ENCODE measurements at regions not wholly inside any gene's neighbourhood (a gene's known extent, or its start where the extent isn't known, plus 50 kb on each side); places are given as distances from the start of the nearest gene placed in this dataset.

DNA sequence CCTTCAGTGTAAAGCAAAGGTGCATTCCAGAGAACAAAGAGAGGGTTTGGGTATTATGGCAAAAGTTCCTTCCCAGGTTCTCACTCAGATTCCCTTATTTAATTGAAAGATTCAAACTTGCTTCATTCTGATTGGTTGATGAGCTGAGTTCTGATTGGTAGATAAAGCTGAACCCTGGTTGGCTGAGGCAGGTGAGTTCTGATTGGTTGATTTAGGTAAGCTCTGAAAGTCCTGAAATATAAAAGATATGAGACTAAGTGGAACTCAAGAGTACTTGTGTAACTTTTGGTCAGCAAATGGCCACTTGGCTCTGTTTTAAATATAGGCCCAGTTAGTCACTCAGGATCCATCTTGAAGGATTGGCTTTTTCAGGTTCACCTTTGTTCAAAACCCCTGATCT lies 99.8 kb upstream of the FBXO11 start:
- no peak overlapping the region for H3K4me3 ChIP-seq (ENCODE audit: low read depth in 1 of 3, low read length in 3 of 3)
- H3K36me3 ChIP-seq (ENCODE audit: control insufficient read depth in 3 of 3, insufficient read depth in 2 of 3, low read depth in 1 of 3, low read length in 3 of 3) = no peaks in the 10 kb centered on the region
- FAIRE-seq (no peak), DNase-seq (no peak)
- H3K4me1 ChIP-seq (ENCODE audit: control insufficient read depth in 3 of 3, insufficient read depth in 2 of 3, low read depth in 1 of 3, low read length in 2 of 3) = no peaks in the 10 kb centered on the region
- H3K9me3 ChIP-seq (ENCODE audit: control insufficient read depth in 2 of 2, insufficient read depth in 1 of 2, low read depth in 1 of 2, low read length in 1 of 2) = no peaks in the 10 kb centered on the region
- H3K27ac ChIP-seq (ENCODE audit: low read depth in 1 of 3, low read length in 2 of 3) = no peak overlapping the region
- no peaks in the 10 kb centered on the region for H3K27me3 ChIP-seq (ENCODE audit: control insufficient read depth in 3 of 3, insufficient read depth in 3 of 3, low read length in 3 of 3)

DNA sequence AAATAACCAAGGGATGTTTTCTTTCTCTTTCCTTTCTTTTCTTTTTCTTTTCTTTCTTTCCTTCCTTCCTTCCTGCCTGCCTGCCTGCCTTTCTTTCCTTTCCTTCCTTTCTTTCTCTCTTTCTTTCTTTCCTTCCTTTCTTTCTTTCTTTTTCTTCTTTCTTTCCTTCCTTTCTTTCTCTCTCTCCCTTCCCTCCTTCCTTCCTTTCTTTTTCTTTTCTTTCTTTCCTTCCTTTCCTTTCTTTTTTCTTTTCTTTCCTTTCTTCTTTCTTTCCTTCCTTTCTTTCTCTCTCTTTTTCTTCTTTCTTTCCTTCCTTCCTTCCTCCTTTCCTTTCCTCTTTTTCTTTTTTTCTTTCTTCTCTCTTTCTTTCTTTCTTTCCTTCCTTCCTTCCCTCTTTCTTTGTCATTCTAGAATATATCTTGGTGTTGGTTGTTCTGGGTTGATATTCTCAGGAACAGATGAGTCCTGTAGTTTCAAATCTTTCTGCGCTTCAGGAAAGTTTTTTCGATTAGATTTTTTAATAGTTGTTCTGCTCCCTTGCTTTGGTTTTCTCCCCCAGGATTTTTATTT lies 101.5 kb upstream of the FBXO11 start:
- Histone ChIP-seq H3K27ac (ENCODE audit: low read depth in 1 of 3, low read length in 2 of 3) (no peak overlapping the region), H3K36me3 (ENCODE audit: control insufficient read depth in 3 of 3, insufficient read depth in 2 of 3, low read depth in 1 of 3, low read length in 3 of 3) (no peaks in the 10 kb centered on the region), H3K27me3 (ENCODE audit: control insufficient read depth in 3 of 3, insufficient read depth in 3 of 3, low read length in 3 of 3) (no peaks in the 10 kb centered on the region), H3K4me1 (ENCODE audit: control insufficient read depth in 3 of 3, insufficient read depth in 2 of 3, low read depth in 1 of 3, low read length in 2 of 3) (no peaks in the 10 kb centered on the region), H3K9me3 (ENCODE audit: control insufficient read depth in 2 of 2, insufficient read depth in 1 of 2, low read depth in 1 of 2, low read length in 1 of 2) (no peaks in the 10 kb centered on the region), H3K4me3 (ENCODE audit: low read depth in 1 of 3, low read length in 3 of 3) (no peak overlapping the region)
- FAIRE-seq (no peak), DNase-seq (no peak)
- WGBS, 3 donors = 95 to 99% (median 98%) methylated on average over 2 of the region's 2 CpGs

DNA sequence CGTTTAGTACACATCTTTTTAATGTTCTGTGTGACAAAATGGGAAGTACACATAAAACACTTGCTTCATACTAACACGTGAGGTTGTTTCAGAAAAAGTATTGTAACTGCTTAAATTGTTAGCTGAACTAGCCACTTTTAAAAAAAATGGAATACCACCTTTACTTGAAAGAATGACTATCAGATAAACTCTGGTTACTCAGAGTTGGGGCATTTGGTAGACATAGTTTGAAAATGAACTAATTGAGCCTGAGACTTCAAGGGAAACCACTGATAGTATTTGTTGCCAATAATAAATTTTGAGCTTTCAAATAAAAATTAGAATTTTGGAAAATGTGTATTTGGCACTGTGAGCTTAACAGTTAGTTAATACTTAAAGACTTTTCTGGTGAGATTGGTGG lies 103.0 kb upstream of the FBXO11 start:
- Histone ChIP-seq H3K27ac (ENCODE audit: low read depth in 1 of 3, low read length in 2 of 3) (no peak overlapping the region), H3K27me3 (ENCODE audit: control insufficient read depth in 3 of 3, insufficient read depth in 3 of 3, low read length in 3 of 3) (no peaks in the 10 kb centered on the region), H3K9me3 (ENCODE audit: control insufficient read depth in 2 of 2, insufficient read depth in 1 of 2, low read depth in 1 of 2, low read length in 1 of 2) (no peaks in the 10 kb centered on the region), H3K4me3 (ENCODE audit: low read depth in 1 of 3, low read length in 3 of 3) (no peak overlapping the region), H3K36me3 (ENCODE audit: control insufficient read depth in 3 of 3, insufficient read depth in 2 of 3, low read depth in 1 of 3, low read length in 3 of 3) (no peaks in the 10 kb centered on the region), H3K4me1 (ENCODE audit: control insufficient read depth in 3 of 3, insufficient read depth in 2 of 3, low read depth in 1 of 3, low read length in 2 of 3) (no peaks in the 10 kb centered on the region)
- 88 to 91% (median 89%) methylated on average over 2 of the region's 2 CpGs for WGBS, 3 donors
- FAIRE-seq (no peak), DNase-seq (no peak)

DNA sequence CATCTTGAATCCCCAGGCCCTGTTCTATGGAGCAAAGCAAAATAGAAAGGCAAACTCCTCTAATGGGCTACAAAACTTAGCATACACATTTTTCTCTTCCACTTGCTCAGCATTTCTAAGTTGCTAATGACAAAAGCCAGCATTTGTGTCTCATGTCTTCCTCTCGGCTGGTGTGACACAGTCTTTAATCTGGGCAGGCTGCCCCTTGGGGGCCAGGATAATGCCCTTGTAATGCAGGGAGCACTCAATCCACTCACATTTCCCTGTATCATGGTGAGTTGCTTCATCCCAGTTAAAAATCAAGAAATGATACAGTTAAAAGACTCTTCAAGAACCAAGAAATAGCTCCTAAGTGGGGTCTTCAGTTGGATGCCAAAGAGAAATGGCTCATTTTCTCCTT lies 109.1 kb upstream of the FBXO11 start:
- no peak for DNase-seq
- Histone ChIP-seq H3K27ac (ENCODE audit: low read depth in 1 of 3, low read length in 2 of 3) (no peak overlapping the region), H3K4me3 (ENCODE audit: low read depth in 1 of 3, low read length in 3 of 3) (no peak overlapping the region), H3K36me3 (ENCODE audit: control insufficient read depth in 3 of 3, insufficient read depth in 2 of 3, low read depth in 1 of 3, low read length in 3 of 3) (no peaks in the 10 kb centered on the region), H3K9me3 (ENCODE audit: control insufficient read depth in 2 of 2, insufficient read depth in 1 of 2, low read depth in 1 of 2, low read length in 1 of 2) (peaks cover 0 to 3% of the 10 kb centered on the region in 2 donors), H3K27me3 (ENCODE audit: control insufficient read depth in 3 of 3, insufficient read depth in 3 of 3, low read length in 3 of 3) (peaks cover 0 to 2% (median 0%) of the 10 kb centered on the region in 3 donors), H3K4me1 (ENCODE audit: control insufficient read depth in 3 of 3, insufficient read depth in 2 of 3, low read depth in 1 of 3, low read length in 2 of 3) (no peaks in the 10 kb centered on the region)
- 41 to 59% (median 55%) methylated on average over 1 of the region's 1 CpG for WGBS, 3 donors
- no peak for FAIRE-seq

DNA sequence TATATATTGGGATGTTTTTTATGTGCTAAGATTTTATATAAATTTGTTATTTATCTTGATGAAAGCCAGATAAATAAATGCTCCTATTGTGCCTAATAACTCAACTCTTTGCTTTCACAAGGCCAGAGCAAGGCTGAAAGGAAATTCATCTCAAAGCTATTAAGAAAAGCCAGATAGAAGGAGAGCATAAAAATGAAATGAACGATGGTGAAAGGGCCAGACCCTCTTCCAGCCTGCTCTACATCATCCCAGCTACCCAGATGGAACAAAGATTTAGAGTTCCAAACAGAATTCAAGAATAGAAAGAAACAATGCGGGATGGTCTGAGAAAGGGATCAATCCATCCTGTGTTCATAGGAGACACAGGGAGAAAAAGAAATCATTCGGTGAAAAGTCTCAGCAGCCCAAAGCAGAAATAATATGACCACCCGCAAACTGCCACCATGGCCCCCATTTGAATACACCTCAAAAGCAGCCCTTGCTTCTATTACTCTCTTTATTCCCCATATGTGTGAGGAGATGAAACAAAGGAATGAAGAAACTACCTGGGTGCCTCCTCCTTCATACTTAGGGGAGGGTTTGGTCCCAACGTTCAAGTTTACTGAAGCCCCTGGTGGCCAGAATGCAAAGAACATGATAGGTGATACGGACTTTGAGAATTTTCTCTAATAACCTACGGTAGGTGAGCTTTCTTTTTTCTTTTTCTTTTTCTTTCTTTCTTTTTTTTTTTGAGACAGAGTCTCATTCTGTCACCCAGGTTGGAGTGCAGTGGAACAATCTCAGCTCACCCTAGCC lies 110.1 kb upstream of the FBXO11 start:
- no peak for DNase-seq
- peaks cover 0 to 3% of the 10 kb centered on the region in 2 donors for H3K9me3 ChIP-seq (ENCODE audit: control insufficient read depth in 2 of 2, insufficient read depth in 1 of 2, low read depth in 1 of 2, low read length in 1 of 2)
- H3K4me3 ChIP-seq (ENCODE audit: low read depth in 1 of 3, low read length in 3 of 3) = no peak overlapping the region
- FAIRE-seq = no peak
- no peak overlapping the region for H3K27ac ChIP-seq (ENCODE audit: low read depth in 1 of 3, low read length in 2 of 3)
- H3K27me3 ChIP-seq (ENCODE audit: control insufficient read depth in 3 of 3, insufficient read depth in 3 of 3, low read length in 3 of 3) = peaks cover 0 to 2% (median 0%) of the 10 kb centered on the region in 3 donors
- WGBS, 3 donors = 70 to 75% (median 75%) methylated on average over 7 of the region's 7 CpGs
- no peaks in the 10 kb centered on the region for H3K4me1 ChIP-seq (ENCODE audit: control insufficient read depth in 3 of 3, insufficient read depth in 2 of 3, low read depth in 1 of 3, low read length in 2 of 3)
- H3K36me3 ChIP-seq (ENCODE audit: control insufficient read depth in 3 of 3, insufficient read depth in 2 of 3, low read depth in 1 of 3, low read length in 3 of 3) = no peaks in the 10 kb centered on the region

DNA sequence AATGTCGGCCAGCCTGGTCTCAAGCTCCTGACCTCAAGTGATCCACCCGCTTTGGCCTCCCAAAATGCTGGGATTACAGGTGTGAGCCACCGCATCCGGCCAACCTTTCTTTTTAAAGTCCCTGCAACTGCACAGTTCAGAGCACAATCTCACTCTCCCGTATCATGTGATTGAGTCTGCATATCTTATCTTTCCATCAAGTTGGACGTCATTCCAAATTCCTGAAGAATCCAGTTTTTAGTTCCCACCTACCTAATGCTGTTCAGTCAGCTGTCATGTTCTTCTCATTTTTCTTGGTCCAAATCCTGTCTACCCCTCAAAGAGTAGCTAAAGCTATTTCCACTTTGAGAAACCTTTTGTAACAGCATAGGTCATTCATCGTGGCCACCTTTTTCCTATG lies 110.8 kb upstream of the FBXO11 start:
- 82 to 89% (median 83%) methylated on average over 7 of the region's 7 CpGs for WGBS, 3 donors
- no peak for DNase-seq
- no peaks in the 10 kb centered on the region for H3K4me1 ChIP-seq (ENCODE audit: control insufficient read depth in 3 of 3, insufficient read depth in 2 of 3, low read depth in 1 of 3, low read length in 2 of 3)
- H3K36me3 ChIP-seq (ENCODE audit: control insufficient read depth in 3 of 3, insufficient read depth in 2 of 3, low read depth in 1 of 3, low read length in 3 of 3) = no peaks in the 10 kb centered on the region
- H3K4me3 ChIP-seq (ENCODE audit: low read depth in 1 of 3, low read length in 3 of 3) = no peak overlapping the region
- peaks cover 0 to 2% (median 0%) of the 10 kb centered on the region in 3 donors for H3K27me3 ChIP-seq (ENCODE audit: control insufficient read depth in 3 of 3, insufficient read depth in 3 of 3, low read length in 3 of 3)
- H3K27ac ChIP-seq (ENCODE audit: low read depth in 1 of 3, low read length in 2 of 3) = no peak overlapping the region
- peaks cover 0 to 3% of the 10 kb centered on the region in 2 donors for H3K9me3 ChIP-seq (ENCODE audit: control insufficient read depth in 2 of 2, insufficient read depth in 1 of 2, low read depth in 1 of 2, low read length in 1 of 2)
- FAIRE-seq = no peak

DNA sequence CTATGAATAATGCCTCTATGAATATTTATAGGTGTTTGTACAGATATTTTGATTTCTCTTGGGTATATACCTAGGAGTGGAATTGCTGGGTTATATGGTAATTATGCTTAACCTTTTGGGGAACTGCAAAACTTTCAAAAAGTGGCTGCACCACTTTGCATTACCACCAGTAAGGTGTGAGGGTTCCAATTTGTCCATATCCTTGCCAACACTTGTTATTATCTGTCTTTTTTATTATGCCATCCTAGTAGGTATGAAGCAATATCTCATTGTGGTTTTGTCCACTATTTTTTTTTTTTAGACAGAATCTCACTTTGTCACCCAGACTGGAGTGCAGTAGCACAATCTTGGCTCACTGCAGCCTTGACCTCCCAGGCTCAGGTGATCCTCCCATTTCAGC lies 112.2 kb upstream of the FBXO11 start:
- Histone ChIP-seq H3K9me3 (ENCODE audit: control insufficient read depth in 2 of 2, insufficient read depth in 1 of 2, low read depth in 1 of 2, low read length in 1 of 2) (peaks cover 0 to 3% of the 10 kb centered on the region in 2 donors), H3K36me3 (ENCODE audit: control insufficient read depth in 3 of 3, insufficient read depth in 2 of 3, low read depth in 1 of 3, low read length in 3 of 3) (no peaks in the 10 kb centered on the region), H3K4me3 (ENCODE audit: low read depth in 1 of 3, low read length in 3 of 3) (no peak overlapping the region), H3K27me3 (ENCODE audit: control insufficient read depth in 3 of 3, insufficient read depth in 3 of 3, low read length in 3 of 3) (peaks cover 0 to 4% (median 2%) of the 10 kb centered on the region in 3 donors), H3K4me1 (ENCODE audit: control insufficient read depth in 3 of 3, insufficient read depth in 2 of 3, low read depth in 1 of 3, low read length in 2 of 3) (no peaks in the 10 kb centered on the region), H3K27ac (ENCODE audit: low read depth in 1 of 3, low read length in 2 of 3) (no peak overlapping the region)
- FAIRE-seq (no peak), DNase-seq (no peak)

DNA sequence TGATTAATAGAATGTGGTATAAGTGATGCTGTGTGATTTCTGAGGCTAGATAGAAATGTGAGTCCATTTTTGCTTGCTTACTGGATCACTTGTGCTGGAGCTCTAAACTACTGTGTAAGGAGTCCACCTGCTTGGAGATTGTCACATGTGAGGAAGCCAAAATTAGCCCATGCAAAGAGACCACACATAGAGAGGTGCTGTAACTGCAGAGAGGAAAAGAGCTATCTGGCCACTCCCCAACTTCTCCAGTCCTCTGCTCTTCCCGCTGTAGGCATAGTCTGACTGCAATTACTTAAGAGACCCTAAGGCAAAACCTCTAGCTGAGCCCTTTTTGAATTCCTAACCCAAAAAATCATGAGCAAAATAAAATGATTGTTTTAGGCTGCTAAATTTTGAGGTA lies 120.6 kb upstream of the FBXO11 start:
- no peaks in the 10 kb centered on the region for H3K36me3 ChIP-seq (ENCODE audit: control insufficient read depth in 3 of 3, insufficient read depth in 2 of 3, low read depth in 1 of 3, low read length in 3 of 3)
- no peak overlapping the region for H3K27ac ChIP-seq (ENCODE audit: low read depth in 1 of 3, low read length in 2 of 3)
- no peaks in the 10 kb centered on the region for H3K4me1 ChIP-seq (ENCODE audit: control insufficient read depth in 3 of 3, insufficient read depth in 2 of 3, low read depth in 1 of 3, low read length in 2 of 3)
- WGBS, 3 donors = 58 to 74% (median 71%) methylated on average over 1 of the region's 1 CpG
- H3K9me3 ChIP-seq (ENCODE audit: control insufficient read depth in 2 of 2, insufficient read depth in 1 of 2, low read depth in 1 of 2, low read length in 1 of 2) = no peaks in the 10 kb centered on the region
- DNase-seq = no peak
- FAIRE-seq = no peak
- H3K27me3 ChIP-seq (ENCODE audit: control insufficient read depth in 3 of 3, insufficient read depth in 3 of 3, low read length in 3 of 3) = peaks cover 0 to 6% (median 2%) of the 10 kb centered on the region in 3 donors
- H3K4me3 ChIP-seq (ENCODE audit: low read depth in 1 of 3, low read length in 3 of 3) = no peak overlapping the region

DNA sequence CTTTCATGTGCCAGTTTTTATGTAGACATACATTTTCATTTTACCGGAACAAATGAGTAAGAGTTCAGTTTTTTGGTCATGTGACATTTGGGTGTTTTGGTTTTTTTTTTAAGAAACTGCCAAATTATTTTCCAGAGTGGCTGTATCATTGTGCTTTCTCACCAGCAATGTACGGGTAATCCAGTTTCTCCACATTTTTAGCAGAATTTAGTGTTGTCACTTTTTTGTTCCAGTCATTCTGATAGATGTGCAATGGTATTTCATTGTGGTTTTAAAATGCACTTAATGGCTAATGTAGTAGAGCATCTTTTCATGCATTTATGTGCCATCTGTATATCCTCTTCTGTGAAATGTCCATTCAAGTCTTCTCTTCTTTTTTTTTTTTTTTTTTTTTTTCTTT lies 126.5 kb upstream of the FBXO11 start:
- peaks cover 0 to 2% (median 0%) of the 10 kb centered on the region in 3 donors for H3K27me3 ChIP-seq (ENCODE audit: control insufficient read depth in 3 of 3, insufficient read depth in 3 of 3, low read length in 3 of 3)
- no peak overlapping the region for H3K27ac ChIP-seq (ENCODE audit: low read depth in 1 of 3, low read length in 2 of 3)
- no peaks in the 10 kb centered on the region for H3K4me1 ChIP-seq (ENCODE audit: control insufficient read depth in 3 of 3, insufficient read depth in 2 of 3, low read depth in 1 of 3, low read length in 2 of 3)
- 79 to 84% (median 82%) methylated on average over 2 of the region's 2 CpGs for whole genome bisulfite sequencing, 3 donors
- no peak overlapping the region for H3K4me3 ChIP-seq (ENCODE audit: low read depth in 1 of 3, low read length in 3 of 3)
- DNase-seq (no peak), FAIRE-seq (no peak)
- H3K9me3 ChIP-seq (ENCODE audit: control insufficient read depth in 2 of 2, insufficient read depth in 1 of 2, low read depth in 1 of 2, low read length in 1 of 2) = peaks cover 0 to 3% of the 10 kb centered on the region in 2 donors
- no peaks in the 10 kb centered on the region for H3K36me3 ChIP-seq (ENCODE audit: control insufficient read depth in 3 of 3, insufficient read depth in 2 of 3, low read depth in 1 of 3, low read length in 3 of 3)
